HG02852 (cell line): ENCODE measurements at regions not wholly inside any gene's neighbourhood (a gene's known extent, or its start where the extent isn't known, plus 50 kb on each side); places are given as distances from the start of the nearest gene placed in this dataset.

Experiments used
- ATAC-seq: cut with Tn5 transposase; IDR thresholded peaks from one replicate; pipeline ENCODE4 v1.9.1; 2021; ENCODE audit warnings: mild to moderate bottlenecking, moderate library complexity; ENCODE audit not compliant: unreplicated experiment

GRCh38 chr10:125226005-125226404 is 65.6 kb upstream of the CTBP2 start:
- no peak for ATAC-seq

- no peak for ATAC-seq
These were observed 64.7 kb upstream of the CTBP2 start for GRCh38 chr10:125225051-125225450.

- ATAC-seq = no peak
These were observed 62.3 kb upstream of the CTBP2 start for GRCh38 chr10:125222515-125223308.

- ATAC-seq = no peak
These were observed 61.4 kb upstream of the CTBP2 start for GRCh38 chr10:125221716-125222115.

- no peak for ATAC-seq
These were observed 59.4 kb upstream of the CTBP2 start for GRCh38 chr10:125219776-125220175.

GRCh38 chr10:125218967-125219366 is 58.6 kb upstream of the CTBP2 start:
- no peak for ATAC-seq

- ATAC-seq = no peak
These were observed 57.8 kb upstream of the CTBP2 start for GRCh38 chr10:125217990-125218675.

GRCh38 chr10:125216861-125217260 is 56.5 kb upstream of the CTBP2 start:
- no peak for ATAC-seq

GRCh38 chr10:125216309-125216708 is 55.9 kb upstream of the CTBP2 start:
- no peak for ATAC-seq

- ATAC-seq = no peak
These were observed 53.9 kb upstream of the CTBP2 start for GRCh38 chr10:125214283-125214570.

GRCh38 chr10:125213541-125214282 is 53.3 kb upstream of the CTBP2 start:
- ATAC-seq = no peak

GRCh38 chr10:125212150-125212809 is 51.9 kb upstream of the CTBP2 start:
- ATAC-seq = no peak
